ENCODE measurements at regions not wholly inside any gene's neighbourhood (a gene's known extent, or its start where the extent isn't known, plus 50 kb on each side); places are given as distances from the start of the nearest gene placed in this dataset.

DNA sequence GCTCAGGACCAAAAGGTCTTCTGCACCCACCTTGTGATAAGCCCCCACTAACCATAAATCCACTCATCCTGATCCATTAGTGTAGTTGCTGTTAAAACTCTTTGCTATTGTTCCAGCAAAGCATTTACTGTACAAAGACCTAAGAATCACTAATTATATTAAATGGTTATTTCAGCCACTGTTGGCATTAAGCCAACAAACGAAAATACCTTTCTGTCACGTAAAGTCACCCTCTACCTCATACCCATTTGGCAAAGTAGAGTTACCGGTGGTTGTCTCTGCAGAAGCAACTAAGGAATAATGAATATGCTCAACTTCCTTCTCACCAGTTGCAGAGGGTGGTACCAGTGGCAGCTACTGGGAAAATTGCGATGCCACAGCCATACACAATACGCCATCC is 224.5 kb downstream of the SP3 start:
- H3K4me3 ChIP-seq (ENCODE audit: low read length): no peak overlapping the region
- no peak for DNase-seq (ENCODE audit: low read depth, low spot score)

DNA sequence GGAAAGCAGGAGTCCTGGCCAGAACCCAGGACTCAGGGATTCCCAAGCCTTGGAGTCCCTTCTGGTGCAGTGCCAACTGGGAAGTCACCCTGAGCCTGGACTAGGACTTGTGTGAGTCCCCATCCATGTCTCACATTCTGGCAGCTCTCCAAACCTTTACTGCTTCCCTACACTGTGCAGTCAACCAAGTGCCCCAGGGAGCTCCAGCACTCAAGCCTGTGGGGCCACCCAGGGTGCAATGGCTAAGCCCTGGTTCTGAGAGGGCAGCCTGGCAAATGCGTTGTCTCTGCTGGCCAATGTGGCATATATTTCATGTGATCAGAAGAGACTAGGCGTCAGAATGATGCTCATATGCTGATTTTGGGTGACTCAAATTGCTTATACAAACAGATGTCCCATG is 223.4 kb downstream of the SP3 start:
- no peak for DNase-seq (ENCODE audit: low read depth, low spot score)
- H3K4me3 ChIP-seq (ENCODE audit: low read length): no peak overlapping the region

DNA sequence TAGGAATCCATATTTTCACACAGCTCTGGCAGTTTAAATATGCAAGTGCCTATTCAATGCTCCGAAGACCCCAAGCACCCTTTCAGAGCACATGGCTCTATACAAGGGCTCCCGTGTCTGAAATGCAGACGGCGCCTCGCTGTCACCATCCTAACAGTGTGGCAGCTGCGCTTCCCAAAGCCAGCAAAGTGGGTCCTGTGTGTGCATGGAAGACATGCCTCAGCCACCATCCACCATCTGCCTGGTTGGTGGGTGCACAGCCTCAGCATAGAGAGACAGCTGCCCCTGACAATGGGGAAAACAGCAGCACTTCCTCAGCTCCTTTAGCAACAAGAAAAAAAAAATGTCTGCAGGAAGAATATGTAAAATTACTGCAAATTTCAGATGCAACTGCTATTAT is 218.1 kb downstream of the SP3 start:
- DNase-seq (ENCODE audit: low read depth, low spot score): no peak

DNA sequence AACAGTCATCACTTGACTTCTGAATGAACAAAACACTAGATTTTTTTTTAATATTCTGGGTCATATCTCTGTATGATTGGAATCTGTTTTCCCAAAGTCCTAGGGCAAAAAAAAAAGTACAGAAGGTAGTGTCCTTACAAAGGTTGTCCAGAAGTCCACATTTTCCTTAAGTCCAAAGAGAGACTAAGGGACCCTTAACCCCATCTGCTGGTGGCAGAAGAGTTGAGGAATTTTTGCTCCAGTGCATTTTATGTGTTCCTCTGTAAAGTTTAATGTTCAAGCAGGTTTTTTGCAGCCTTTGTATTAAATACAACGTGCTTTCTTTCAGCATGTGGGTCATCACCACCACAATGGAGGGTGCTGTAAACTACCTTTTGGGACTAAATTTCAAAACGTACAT is 215.9 kb downstream of the SP3 start:
- no peak for DNase-seq (ENCODE audit: low read depth, low spot score)

More for the DNA sequence above, 218.1 kb downstream of the SP3 start:
- H3K4me3 ChIP-seq (ENCODE audit: low read length): no peak overlapping the region

DNA sequence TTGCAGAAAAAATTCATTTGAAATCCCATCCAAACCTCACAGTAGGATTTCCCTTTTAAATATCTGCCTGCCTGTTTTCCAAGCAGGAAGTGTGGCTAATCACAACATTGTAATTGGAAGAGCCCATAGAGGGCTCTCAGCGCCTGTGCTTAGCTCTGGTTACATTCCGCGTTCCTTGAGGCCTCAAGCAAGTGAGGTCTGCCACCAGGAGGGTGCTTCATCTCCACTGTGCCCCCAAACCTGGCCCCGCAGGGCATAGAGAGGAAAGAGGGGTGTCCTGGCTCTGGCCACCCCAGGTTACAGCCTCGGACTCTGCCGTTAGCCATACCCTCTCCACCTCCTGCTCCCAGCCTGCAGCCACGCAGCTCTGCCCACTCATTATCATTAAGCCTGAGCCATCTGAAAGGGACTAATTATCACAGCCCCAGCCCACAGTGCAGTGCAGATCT is 214.8 kb downstream of the SP3 start:
- DNase-seq (ENCODE audit: low read depth, low spot score): no peak

More for the DNA sequence above, 215.9 kb downstream of the SP3 start:
- no peak overlapping the region for H3K4me3 ChIP-seq (ENCODE audit: low read length)

DNA sequence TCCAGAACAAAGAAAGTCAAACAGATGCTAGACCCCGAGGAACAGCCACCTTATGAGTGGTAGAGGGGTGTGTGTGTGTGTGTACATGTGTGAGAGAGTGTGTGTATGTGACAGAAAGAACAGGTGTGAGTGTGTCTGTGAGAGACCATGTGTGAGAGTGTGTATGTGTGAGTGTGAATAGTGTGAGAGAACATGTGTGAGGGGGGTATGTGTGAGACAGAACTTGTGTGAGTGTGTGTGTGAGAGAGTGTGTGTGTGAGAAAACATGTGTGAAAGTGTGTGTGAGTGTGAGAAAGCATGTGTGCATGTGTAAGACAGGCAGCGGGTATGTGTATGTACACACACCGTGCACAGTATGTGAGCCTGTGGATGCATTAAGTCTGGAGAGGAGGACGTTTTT is 214.3 kb downstream of the SP3 start:
- H3K4me3 ChIP-seq (ENCODE audit: low read length): no peak overlapping the region
- DNase-seq (ENCODE audit: low read depth, low spot score): no peak

More for the DNA sequence above, 214.8 kb downstream of the SP3 start:
- no peak overlapping the region for H3K4me3 ChIP-seq (ENCODE audit: low read length)

DNA sequence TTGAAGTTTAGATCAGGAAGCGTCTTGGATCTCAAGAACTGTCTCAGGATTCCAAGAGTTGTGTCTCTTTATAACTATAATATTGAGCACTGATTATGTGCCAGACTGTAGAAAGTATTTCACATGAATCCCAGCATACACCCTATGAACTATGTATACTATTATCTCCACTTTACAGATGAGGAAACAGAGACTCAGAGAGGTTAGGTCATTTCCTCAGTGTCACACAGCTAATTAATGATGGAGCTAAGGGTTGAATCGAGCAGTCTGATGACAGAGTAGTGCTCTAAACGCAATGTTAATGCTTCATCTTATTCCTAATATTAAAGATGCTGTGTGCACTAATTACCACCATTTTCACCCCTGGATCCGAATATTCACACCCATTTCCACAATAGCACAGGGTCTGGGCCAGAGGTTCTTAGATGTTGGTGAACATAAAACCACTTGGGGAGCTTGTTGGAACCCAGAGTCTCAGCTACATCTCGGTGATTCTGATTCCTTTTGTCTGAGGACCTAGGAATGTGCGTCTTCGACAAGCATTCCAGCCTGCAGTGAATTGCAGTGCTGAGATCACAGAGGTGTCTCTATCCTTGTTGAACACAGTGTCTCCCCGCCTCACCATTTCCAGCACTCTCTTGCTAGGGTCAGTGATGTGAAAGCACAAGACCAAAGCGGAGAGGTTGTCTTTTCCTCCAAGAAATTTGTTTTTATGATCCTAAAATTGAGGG is 213.8 kb downstream of the SP3 start:
- no peak for DNase-seq (ENCODE audit: low read depth, low spot score)
- H3K4me3 ChIP-seq (ENCODE audit: low read length): no peak overlapping the region

DNA sequence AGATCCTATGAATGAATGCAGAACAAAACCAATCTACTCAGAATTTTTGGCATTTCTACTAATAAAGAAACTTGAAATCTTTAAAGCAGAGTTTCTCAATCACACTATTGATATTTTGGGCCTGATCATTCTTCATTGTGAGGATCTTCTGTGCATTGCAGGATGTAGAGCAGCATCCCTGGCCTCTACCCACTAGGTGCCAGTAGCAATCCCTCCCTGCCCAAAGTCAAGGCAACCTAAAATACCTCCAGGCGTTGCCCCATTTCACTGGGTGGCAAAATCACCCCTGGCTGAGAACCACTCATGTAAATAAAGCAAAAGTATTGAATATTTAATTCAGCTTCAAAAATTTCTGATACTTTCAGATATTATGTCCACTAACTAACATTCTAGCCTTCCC is 213.0 kb downstream of the SP3 start:
- no peak overlapping the region for H3K4me3 ChIP-seq (ENCODE audit: low read length)
- DNase-seq (ENCODE audit: low read depth, low spot score): no peak

DNA sequence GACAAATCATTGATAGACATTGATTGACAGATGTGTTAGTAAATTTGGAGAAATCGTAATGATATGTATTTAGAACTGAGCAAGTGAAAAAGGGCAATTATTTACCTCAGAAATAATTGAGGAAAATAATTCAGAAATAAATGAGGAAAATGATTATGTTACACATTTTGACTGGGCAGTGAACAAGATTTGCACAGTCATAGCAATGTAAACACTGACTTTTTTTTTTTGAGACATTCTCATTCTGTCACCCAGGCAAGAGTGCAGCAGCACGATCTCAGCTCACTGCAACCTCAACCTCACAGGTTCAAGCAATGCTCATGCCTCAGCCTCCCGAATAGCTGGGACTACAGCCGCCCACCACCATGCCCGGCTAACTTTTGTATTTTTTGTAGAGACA is 211.7 kb downstream of the SP3 start:
- H3K4me3 ChIP-seq (ENCODE audit: low read length): no peak overlapping the region

DNA sequence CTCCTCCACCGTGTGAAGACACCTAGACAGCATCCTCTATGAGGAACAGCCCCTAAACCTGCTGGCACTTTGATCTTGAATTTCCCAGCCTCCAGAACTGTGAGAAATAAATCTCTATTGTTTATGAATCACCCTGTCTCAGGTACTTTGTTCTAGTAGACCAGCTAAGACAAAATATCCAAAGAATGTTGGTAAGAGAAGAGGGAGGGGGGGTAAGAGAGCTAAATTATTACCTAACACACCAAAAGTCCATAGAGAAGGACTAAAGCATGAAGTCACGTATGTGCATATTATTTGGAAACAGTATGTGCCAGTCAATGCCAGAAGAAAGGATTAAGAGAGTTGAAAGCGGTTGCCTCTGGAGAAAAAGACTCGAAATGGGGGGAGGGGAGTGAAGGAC is 211.0 kb downstream of the SP3 start:
- DNase-seq (ENCODE audit: low read depth, low spot score): no peak

More for the DNA sequence above, 211.7 kb downstream of the SP3 start:
- no peak for DNase-seq (ENCODE audit: low read depth, low spot score)

DNA sequence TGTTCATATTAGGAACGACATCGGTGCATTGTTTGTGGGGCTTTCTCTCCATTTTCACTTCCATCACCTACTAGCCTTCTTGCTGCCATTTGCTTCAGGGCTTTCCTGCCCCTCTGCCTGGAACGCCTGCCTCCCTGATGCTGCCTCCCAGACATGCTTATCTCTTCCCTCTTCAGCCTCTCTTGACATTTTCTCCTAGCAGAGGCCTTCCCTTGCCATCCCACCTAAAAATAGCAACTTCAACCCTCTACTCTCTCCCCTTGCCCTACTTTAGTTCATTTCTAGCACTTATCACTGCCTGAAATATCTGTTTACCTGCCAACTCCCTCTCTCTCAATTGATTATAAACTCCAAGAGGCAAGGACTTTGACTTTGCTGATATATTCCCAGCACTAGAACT is 210.3 kb downstream of the SP3 start:
- H3K4me3 ChIP-seq (ENCODE audit: low read length): no peak overlapping the region
- no peak for DNase-seq (ENCODE audit: low read depth, low spot score)

More for the DNA sequence above, 211.0 kb downstream of the SP3 start:
- no peak overlapping the region for H3K4me3 ChIP-seq (ENCODE audit: low read length)

DNA sequence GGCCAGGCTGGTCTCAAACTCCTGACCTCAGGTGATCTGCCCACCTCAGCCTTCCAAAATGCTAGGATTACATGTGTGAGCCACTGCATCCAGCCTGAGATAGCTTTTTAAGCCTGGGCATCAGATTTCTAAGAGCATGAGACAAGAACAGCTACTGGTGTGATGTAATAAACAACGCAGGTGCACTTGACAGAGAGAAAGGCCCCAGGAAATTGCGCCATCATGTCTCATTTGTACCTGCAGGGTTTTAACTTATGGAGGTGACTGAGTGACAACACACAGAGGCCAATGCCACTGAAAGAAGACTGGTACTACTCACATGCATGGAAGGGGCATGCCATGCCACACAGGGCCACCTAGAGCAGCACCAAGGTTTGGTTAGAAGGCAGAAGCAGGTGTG is 209.4 kb downstream of the SP3 start:
- no peak overlapping the region for H3K4me3 ChIP-seq (ENCODE audit: low read length)
- DNase-seq (ENCODE audit: low read depth, low spot score): peak; percentile 2

DNA sequence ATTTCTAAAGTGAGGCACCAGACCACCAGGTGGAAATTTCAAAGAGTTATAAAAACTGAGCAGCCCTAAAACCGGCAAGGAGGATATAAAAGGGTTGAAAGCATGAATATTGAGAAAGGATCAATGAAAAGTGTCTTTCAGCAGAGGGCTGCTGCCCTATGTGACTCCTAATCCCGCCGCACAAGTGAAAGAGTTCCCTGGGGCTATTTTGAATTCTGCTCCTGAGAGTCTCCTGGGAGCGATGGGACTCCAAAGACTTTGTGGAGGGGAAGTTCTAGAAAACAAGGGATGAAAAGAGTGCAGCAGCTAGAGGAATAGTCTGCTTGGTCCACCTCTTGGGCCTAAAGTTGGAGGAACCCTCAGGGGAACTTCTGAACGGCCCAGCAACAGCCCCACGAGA is 205.2 kb downstream of the SP3 start:
- no peak for DNase-seq (ENCODE audit: low read depth, low spot score)

DNA sequence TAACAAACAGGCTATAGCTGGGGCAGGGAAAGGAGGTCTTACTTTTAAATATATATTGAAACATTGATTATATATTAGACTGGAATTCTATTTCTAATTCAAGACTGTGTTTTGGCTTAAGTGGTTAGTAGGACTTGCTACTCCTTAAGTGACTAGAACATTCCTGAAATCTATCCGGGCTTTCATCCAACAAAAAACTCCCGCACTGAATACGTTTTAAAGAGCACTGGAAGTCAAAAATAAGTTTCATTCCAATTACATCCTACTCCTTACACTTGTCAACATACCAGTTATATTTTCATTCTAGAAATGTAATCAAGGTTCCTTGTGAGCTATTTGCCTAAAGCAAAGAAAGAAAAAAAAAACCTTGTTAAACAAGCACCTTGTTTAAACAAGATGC is 204.6 kb downstream of the SP3 start:
- H3K4me3 ChIP-seq (ENCODE audit: low read length): no peak overlapping the region
- DNase-seq (ENCODE audit: low read depth, low spot score): no peak

More for the DNA sequence above, 205.2 kb downstream of the SP3 start:
- no peak overlapping the region for H3K4me3 ChIP-seq (ENCODE audit: low read length)

DNA sequence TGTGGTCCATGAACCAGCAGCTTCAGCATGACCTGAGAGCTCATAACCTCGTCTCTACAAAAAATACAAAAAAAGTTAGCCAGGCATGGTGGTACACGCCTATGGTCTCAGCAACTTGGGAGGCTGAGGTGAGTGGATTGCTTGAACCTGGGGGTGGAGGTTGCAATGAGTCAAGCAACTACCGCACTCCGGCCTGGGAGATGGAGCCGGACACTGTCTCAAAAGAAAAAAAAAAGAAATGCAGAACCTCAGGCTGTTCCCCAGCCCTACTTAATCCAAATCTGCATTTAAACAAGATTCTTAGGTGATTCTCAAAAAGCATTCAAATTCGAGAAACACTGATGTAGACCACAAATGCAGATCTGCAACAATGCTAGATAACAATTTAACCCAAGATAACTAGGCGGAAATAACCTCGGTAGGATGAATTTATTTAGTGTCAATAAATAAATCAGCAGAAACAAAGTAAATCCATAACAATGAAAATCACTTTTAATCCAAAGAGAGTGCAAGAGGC is 203.5 kb downstream of the SP3 start:
- DNase-seq (ENCODE audit: low read depth, low spot score): no peak
- H3K4me3 ChIP-seq (ENCODE audit: low read length): no peak overlapping the region

DNA sequence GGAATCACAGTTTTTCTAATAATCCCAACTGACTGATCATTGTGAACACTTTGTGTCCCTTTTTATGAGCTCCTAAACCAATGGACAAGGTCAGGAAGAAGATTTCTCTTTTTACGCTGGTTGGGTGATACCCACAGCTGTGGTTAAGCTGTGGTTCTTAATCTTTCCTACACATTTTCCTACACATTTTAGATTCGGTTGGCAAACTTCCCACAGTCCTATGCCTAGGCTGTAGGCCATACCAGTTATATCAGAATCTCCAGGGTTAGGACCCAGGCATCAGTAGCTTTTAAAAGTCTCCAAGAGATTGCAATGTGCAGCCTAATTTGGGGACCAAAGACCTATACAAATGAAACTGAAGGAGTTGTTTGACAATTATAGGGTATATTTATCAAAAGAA is 203.0 kb downstream of the SP3 start:
- H3K4me3 ChIP-seq (ENCODE audit: low read length): no peak overlapping the region
- no peak for DNase-seq (ENCODE audit: low read depth, low spot score)

DNA sequence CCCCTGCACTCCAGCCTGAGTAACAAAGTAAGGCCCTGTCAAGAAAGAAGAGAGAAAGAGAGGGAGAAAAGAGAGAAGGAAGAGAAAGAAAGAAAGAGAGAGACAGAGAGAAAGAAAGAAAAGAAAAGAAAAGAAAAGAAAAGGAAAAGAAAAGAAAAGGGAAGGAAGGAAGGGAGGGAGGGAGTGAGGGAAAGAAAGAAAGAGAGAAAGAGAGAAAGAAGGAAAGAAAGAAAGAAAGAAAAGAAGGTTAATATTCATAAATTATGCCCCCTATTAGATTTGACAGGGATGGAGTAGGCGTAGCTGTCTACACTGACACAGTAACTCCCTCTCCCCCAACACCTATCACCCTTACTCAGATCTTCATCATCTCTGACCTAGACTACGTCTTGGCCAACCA is 202.3 kb downstream of the SP3 start:
- DNase-seq (ENCODE audit: low read depth, low spot score): no peak
- no peak overlapping the region for H3K4me3 ChIP-seq (ENCODE audit: low read length)

DNA sequence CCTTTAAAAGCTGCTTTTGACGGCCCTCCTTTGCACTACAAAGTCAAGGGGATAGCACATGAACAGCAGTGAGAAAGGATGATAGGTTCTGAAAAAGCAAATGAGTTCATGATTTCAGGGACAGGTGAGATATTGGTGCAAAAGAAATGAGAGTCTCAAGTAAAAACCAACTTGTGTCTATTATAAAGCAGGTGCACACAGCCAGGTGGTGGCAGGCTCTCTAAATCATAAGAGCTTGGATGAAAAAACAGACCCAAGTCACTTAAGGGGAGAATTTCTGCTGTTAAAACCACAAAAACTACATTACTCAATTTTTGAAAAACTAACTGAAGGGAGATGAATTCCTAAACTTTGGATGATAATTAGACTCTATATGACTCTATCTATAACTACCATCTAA is 201.5 kb downstream of the SP3 start:
- H3K4me3 ChIP-seq (ENCODE audit: low read length): no peak overlapping the region
- no peak for DNase-seq (ENCODE audit: low read depth, low spot score)

DNA sequence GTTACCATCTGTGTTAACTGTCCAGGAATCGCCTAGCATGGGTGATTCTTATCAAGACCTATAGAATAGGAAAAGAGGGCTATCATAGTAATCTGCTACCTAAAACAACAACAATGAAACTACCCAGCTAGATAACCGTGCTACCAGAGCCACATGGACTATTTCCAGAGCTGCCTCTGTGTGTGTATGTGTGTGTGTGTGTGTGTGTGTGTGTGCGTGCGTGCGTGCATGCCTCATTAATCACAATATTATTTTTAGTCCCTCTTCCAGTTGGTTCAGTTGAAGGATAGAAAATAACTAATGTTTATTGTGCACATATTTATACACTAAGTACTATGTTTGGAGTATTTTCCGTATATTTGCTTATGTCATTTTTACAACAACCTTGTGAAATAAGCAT is 201.1 kb downstream of the SP3 start:
- H3K4me3 ChIP-seq (ENCODE audit: low read length): no peak overlapping the region

DNA sequence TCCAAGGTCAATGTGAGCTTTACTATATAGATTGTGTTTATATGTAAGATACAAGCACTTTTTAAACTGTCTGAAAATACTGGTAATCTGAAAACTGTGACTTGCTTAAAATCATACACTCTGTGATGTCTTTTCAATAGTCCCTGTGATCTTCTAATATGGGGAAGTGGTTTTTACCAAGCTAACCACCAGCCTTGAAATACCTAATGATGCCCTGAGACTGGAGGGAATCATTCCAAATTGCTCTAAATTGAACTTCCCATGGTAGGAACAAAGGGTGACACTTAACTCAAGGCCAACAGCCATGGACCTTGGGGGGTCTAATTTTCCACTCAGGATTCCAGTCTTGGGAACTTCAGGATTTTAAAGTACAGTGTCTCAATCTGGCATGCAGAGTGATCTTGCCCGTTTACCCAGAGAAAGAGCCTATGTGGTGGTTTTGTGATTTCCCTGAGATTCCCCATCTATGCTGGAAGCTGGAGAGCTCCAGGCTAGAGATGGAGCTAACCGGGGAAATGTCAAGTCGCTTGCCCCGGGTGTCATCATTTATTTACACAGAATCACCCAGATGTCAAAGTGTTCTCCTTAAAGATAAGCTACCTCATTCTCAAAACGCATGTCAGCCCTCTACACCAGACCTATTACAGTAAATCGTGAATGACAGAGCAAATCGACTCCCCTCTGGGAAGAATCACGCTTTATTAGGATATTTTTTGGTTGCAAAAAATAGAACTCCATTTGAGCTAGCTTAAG is 198.5 kb downstream of the SP3 start:
- no peak overlapping the region for H3K4me3 ChIP-seq (ENCODE audit: low read length)
- peak; percentile 19 for DNase-seq (ENCODE audit: low read depth, low spot score)

More for the DNA sequence above, 201.1 kb downstream of the SP3 start:
- DNase-seq (ENCODE audit: low read depth, low spot score): no peak

All from Jurkat, Clone E6-1 (cell line).